K562 (cell line): ENCODE measurements at regions not wholly inside any gene's neighbourhood (a gene's known extent, or its start where the extent isn't known, plus 50 kb on each side); places are given as distances from the start of the nearest gene placed in this dataset.

Source experiments
- FOXK2 ChIP-seq, 2 experiments: fragments of 450-650 bp; IDR thresholded peaks in 1 of 2; conservative IDR thresholded peaks in 1 of 2; 2 replicates each; pipeline ENCODE4 v1.6.1; 2016; ENCODE audit warnings: low read depth in 2 of 2, mild to moderate bottlenecking in 1 of 2
- HMGXB4 ChIP-seq: sonication (generic); formaldehyde crosslinking; IDR thresholded peaks from 2 replicates; pipeline ENCODE4 v1.8.1; 2023; ENCODE audit warnings: mild to moderate bottlenecking, missing genetic modification reagents
- MAFF ChIP-seq: IDR thresholded peaks from 2 replicates; pipeline ENCODE4 v1.6.1; 2012; ENCODE audit warnings: low read length, improper control_type of control experiment
- MNT ChIP-seq, 2 experiments: fragments of 450-650 bp; conservative IDR thresholded peaks; 2 replicates each; pipeline ENCODE4 v1.6.1; 2017; ENCODE audit warnings: mild to moderate bottlenecking in 2 of 2, moderate library complexity in 2 of 2
- PCBP1 ChIP-seq: fragments of 200-400 bp; formaldehyde crosslinking; IDR thresholded peaks from 2 replicates; pipeline ENCODE4 v1.6.1; 2018; ENCODE audit warnings: mild to moderate bottlenecking, low read depth, low read length; ENCODE audit not compliant: poor library complexity, severe bottlenecking
- PTTG1 ChIP-seq: fragments of 450-650 bp; IDR thresholded peaks from 2 replicates; pipeline ENCODE4 v1.6.1; 2016; ENCODE audit warnings: low read depth, mild to moderate bottlenecking, missing genetic modification characterization, missing compliant biosample characterization
- RREB1 ChIP-seq: fragments of 250-450 bp; sonication (Bioruptor Pico); IDR thresholded peaks from 2 replicates; pipeline ENCODE4 v1.4.0; 2020
- TF ChIP-seq, protein P1 (sequence below): fragments of 450-650 bp; formaldehyde crosslinking; IDR thresholded peaks from 2 replicates; pipeline ENCODE4 v1.4.0; 2022; ENCODE audit warnings: mild to moderate bottlenecking, moderate library complexity
- TF ChIP-seq, protein P2 (sequence below): fragments of 450-650 bp; formaldehyde crosslinking; IDR thresholded peaks from 2 replicates; pipeline ENCODE4 v1.4.0; 2022; ENCODE audit warnings: missing genetic modification characterization

DNA sequence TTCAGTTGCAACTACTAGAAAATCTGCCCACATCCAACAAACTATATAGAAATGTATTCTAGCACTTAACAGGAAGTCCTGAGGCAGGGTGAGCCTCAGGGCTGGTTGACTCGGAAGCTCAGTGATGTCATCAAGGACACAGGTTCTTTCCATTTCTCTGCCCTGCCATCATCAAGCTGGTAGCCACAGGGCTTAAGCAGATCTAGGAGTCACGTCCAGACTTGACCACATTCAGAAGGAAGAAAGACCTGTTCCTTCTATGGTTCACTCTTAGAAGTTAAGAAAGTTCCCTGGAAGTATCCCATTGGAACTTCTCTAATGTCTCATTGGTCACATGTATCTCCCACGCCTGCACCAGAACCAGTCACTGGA is 438.1 kb downstream of the PRDM2 start (continued):
- TF ChIP-seq HMGXB4 (CRISPR knock-in tag) (no peak), MAFF (no peak), RREB1 (CRISPR knock-in tag) (no peak), PCBP1 (no peak), PTTG1 (tag) (no peak), MNT (conservative IDR thresholded peaks at IDR 0.05) (no peak), FOXK2 (conservative IDR thresholded peaks at IDR 0.05 in 1 of 2, IDR thresholded peaks at IDR 0.05 in 1 of 2; ENCODE audit: low read depth in 2 of 2) (no peak)
- TF ChIP-seq, protein P1, sequence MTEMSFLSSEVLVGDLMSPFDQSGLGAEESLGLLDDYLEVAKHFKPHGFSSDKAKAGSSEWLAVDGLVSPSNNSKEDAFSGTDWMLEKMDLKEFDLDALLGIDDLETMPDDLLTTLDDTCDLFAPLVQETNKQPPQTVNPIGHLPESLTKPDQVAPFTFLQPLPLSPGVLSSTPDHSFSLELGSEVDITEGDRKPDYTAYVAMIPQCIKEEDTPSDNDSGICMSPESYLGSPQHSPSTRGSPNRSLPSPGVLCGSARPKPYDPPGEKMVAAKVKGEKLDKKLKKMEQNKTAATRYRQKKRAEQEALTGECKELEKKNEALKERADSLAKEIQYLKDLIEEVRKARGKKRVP: no peak
- TF ChIP-seq, protein P2, sequence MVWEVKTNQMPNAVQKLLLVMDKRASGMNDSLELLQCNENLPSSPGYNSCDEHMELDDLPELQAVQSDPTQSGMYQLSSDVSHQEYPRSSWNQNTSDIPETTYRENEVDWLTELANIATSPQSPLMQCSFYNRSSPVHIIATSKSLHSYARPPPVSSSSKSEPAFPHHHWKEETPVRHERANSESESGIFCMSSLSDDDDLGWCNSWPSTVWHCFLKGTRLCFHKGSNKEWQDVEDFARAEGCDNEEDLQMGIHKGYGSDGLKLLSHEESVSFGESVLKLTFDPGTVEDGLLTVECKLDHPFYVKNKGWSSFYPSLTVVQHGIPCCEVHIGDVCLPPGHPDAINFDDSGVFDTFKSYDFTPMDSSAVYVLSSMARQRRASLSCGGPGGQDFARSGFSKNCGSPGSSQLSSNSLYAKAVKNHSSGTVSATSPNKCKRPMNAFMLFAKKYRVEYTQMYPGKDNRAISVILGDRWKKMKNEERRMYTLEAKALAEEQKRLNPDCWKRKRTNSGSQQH (CRISPR knock-in tag): no peak
